Vagina (tissue), 2 donors: ENCODE measurements at regions not wholly inside any gene's neighbourhood (a gene's known extent, or its start where the extent isn't known, plus 50 kb on each side); places are given as distances from the start of the nearest gene placed in this dataset.

Experiments
- POLR2A ChIP-seq, 2 donors: fragments of 450-650 bp; IDR thresholded peaks; one replicate each; pipeline ENCODE4 v1.6.1; 2017; ENCODE audit warnings: antibody characterized with exemption in 2 of 2, mild to moderate bottlenecking in 2 of 2, moderate library complexity in 2 of 2
- POLR2AphosphoS5 ChIP-seq, 2 donors: sonication (generic); formaldehyde crosslinking; IDR thresholded peaks; one replicate each; pipeline ENCODE4 v1.9.0; 2017; ENCODE audit warnings: antibody characterized with exemption in 2 of 2, mild to moderate bottlenecking in 2 of 2, low read depth in 1 of 2; ENCODE audit not compliant: insufficient read depth in 1 of 2
- TF ChIP-seq, protein P1 (sequence below), 3 experiments: fragments of 450-650 bp in 2 of 3; fragments of 200-600 bp in 1 of 3; sonication (generic) in 1 of 3; IDR thresholded peaks; one replicate each; pipeline ENCODE4 v1.5.1; 2017 to 2019; ENCODE audit warnings: antibody characterized with exemption in 3 of 3, mild to moderate bottlenecking in 2 of 3, moderate library complexity in 2 of 3

DNA sequence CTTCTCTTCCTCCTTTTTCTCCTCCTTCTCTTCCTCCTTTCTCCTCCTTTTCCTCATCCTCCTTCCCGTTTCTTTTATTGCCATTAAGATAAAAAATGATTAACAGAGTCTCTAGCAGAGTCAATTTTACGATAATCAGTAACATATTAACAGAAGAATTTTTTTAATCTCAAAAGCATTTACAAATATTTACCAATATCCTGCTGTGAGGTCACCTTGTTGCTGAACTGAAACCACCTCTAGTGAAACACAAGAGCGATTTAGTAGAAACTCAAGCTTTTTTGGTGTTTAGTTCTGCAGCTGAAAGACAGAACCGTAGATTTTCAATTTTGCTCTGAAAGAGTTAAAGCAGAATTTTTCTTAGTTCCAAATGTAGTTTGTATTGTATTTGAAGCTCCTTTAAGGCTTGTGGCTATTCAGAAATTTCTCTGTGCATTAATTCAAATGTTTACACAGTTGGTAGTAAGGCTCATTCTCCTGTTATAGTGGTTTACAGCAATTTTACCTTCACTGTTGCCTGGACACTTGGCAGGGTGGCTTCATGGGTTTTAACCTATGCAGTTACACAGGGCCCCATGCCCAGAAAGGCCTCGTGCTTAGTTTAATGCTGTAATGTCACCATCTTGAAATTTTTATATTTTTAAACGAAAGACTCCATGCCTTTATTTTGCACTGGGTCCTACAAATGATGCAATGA is 1106.6 kb upstream of the FAM98A start:
- TF ChIP-seq, protein P1, sequence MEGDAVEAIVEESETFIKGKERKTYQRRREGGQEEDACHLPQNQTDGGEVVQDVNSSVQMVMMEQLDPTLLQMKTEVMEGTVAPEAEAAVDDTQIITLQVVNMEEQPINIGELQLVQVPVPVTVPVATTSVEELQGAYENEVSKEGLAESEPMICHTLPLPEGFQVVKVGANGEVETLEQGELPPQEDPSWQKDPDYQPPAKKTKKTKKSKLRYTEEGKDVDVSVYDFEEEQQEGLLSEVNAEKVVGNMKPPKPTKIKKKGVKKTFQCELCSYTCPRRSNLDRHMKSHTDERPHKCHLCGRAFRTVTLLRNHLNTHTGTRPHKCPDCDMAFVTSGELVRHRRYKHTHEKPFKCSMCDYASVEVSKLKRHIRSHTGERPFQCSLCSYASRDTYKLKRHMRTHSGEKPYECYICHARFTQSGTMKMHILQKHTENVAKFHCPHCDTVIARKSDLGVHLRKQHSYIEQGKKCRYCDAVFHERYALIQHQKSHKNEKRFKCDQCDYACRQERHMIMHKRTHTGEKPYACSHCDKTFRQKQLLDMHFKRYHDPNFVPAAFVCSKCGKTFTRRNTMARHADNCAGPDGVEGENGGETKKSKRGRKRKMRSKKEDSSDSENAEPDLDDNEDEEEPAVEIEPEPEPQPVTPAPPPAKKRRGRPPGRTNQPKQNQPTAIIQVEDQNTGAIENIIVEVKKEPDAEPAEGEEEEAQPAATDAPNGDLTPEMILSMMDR (IDR thresholded peaks at IDR 0.05) = no peak
- TF ChIP-seq POLR2A (IDR thresholded peaks at IDR 0.05) (no peak), POLR2AphosphoS5 (IDR thresholded peaks at IDR 0.05; ENCODE audit: insufficient read depth in 1 of 2, low read depth in 1 of 2) (no peak)
